MM.1S (cell line): ENCODE measurements at regions not wholly inside any gene's neighbourhood (a gene's known extent, or its start where the extent isn't known, plus 50 kb on each side); places are given as distances from the start of the nearest gene placed in this dataset.
"Not testable (repeated sequence)": the region's sequence is repeated elsewhere in the genome, so short reads cannot be mapped to it uniquely, and the experiment has no call there.

Experiments used
- CTCF ChIP-seq: fragments of 300-600 bp; sonication (generic); IDR thresholded peaks from 2 replicates; pipeline ENCODE4 v1.5.1; 2016; ENCODE audit warnings: antibody characterized with exemption, low read length, mixed read lengths
- EZH2phosphoT487 ChIP-seq: fragments of 300-600 bp; sonication (generic); IDR thresholded peaks from 2 replicates; pipeline ENCODE4 v1.6.1; 2018; ENCODE audit warnings: antibody characterized with exemption, low read length

DNA sequence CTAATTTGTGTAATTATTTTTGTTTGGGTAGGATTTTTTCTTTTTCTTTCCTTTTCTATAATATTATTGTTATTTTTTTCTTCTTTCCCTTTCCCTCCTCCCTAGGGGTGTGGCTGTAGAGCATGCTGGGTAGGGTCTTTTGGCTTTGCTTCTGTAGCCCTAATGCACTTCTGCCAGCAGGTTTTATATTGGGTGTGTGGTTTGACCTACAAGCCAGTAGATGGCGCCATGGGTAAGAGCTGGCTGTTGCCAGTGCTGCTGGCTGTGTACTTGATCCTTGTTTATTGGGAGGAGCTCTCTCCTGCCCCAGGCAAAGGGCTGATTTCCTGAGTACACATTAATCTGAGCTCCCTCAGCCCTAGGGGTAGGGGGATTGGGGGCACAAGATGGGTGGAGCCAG, 67.7 kb upstream of the PARP4 start:
- peak; percentile 23; the same call in 1 of the 2 replicates for TF ChIP-seq CTCF
- not testable (repeated sequence) for TF ChIP-seq EZH2phosphoT487
